ENCODE measurements at regions not wholly inside any gene's neighbourhood (a gene's known extent, or its start where the extent isn't known, plus 50 kb on each side); places are given as distances from the start of the nearest gene placed in this dataset.
"Not testable (repeated sequence)": the region's sequence is repeated elsewhere in the genome, so short reads cannot be mapped to it uniquely, and the experiment has no call there.

GRCh38 chr21:28154121-28154520 lies 838.6 kb downstream of the LTN1 start:
- no peak for DNase-seq

- no peak for DNase-seq
Measured at GRCh38 chr21:28152732-28153131, 839.9 kb downstream of the LTN1 start.

GRCh38 chr21:28151758-28152157 lies 840.9 kb downstream of the LTN1 start:
- DNase-seq: no peak

- DNase-seq: no peak
Measured at GRCh38 chr21:28150778-28151177, 841.9 kb downstream of the LTN1 start.

- no peak for DNase-seq
Measured at GRCh38 chr21:28148400-28149064, 844.1 kb downstream of the LTN1 start.

GRCh38 chr21:28144653-28145052 lies 848.0 kb downstream of the LTN1 start:
- no peak for DNase-seq

- DNase-seq: no peak
Measured at GRCh38 chr21:28144089-28144488, 848.6 kb downstream of the LTN1 start.

GRCh38 chr21:28142697-28143096 lies 850.0 kb downstream of the LTN1 start:
- no peak for DNase-seq

GRCh38 chr21:28138272-28138671 lies 854.4 kb downstream of the LTN1 start:
- no peak for DNase-seq

- no peak for DNase-seq
Measured at GRCh38 chr21:28136656-28137255, 855.9 kb downstream of the LTN1 start.

- no peak for DNase-seq
Measured at GRCh38 chr21:28135646-28136045, 857.0 kb downstream of the LTN1 start.

- DNase-seq: no peak
Measured at GRCh38 chr21:28133116-28133515, 859.6 kb downstream of the LTN1 start.

GRCh38 chr21:28132713-28133112 lies 860.0 kb downstream of the LTN1 start:
- DNase-seq: no peak

- no peak for DNase-seq
Measured at GRCh38 chr21:28127175-28127785, 865.4 kb downstream of the LTN1 start.

- DNase-seq: peak; percentile 24
Measured at GRCh38 chr21:28126521-28127174, 866.0 kb downstream of the LTN1 start.

- no peak for DNase-seq
Measured at GRCh38 chr21:28124541-28124940, 868.1 kb downstream of the LTN1 start.

- no peak for DNase-seq
Measured at GRCh38 chr21:28118570-28118969, 874.1 kb downstream of the LTN1 start.

GRCh38 chr21:28114986-28115385 lies 877.7 kb downstream of the LTN1 start:
- not testable (repeated sequence) for DNase-seq

GRCh38 chr21:28113718-28114117 lies 879.0 kb downstream of the LTN1 start:
- no peak for DNase-seq

GRCh38 chr21:28112511-28112910 lies 880.2 kb downstream of the LTN1 start:
- DNase-seq: no peak

GRCh38 chr21:28111151-28111619 lies 881.5 kb downstream of the LTN1 start:
- peak; percentile 87 for DNase-seq

- DNase-seq: peak; percentile 26
Measured at GRCh38 chr21:28110716-28111115, 882.0 kb downstream of the LTN1 start.

GRCh38 chr21:28110074-28110473 lies 882.6 kb downstream of the LTN1 start:
- DNase-seq: no peak
